SK-N-DZ (cell line): ENCODE measurements at regions not wholly inside any gene's neighbourhood (a gene's known extent, or its start where the extent isn't known, plus 50 kb on each side); places are given as distances from the start of the nearest gene placed in this dataset.

Experiments used
- DNase-seq: peaks from one replicate; pipeline ENCODE4 v3.0.0-alpha.2; 2015; ENCODE audit warnings: low spot score

- no peak for DNase-seq
Measured at GRCh38 chr10:3909339-3909738, 124.3 kb upstream of the KLF6 start.

GRCh38 chr10:3908183-3908582 lies 123.2 kb upstream of the KLF6 start:
- no peak for DNase-seq

GRCh38 chr10:3907514-3907913 lies 122.5 kb upstream of the KLF6 start:
- no peak for DNase-seq

GRCh38 chr10:3906511-3907111 lies 121.6 kb upstream of the KLF6 start:
- no peak for DNase-seq

GRCh38 chr10:3904419-3904960 lies 119.5 kb upstream of the KLF6 start:
- no peak for DNase-seq

GRCh38 chr10:3902809-3903410 lies 117.9 kb upstream of the KLF6 start:
- DNase-seq = no peak

GRCh38 chr10:3902054-3902808 lies 117.2 kb upstream of the KLF6 start:
- no peak for DNase-seq

GRCh38 chr10:3901370-3901769 lies 116.4 kb upstream of the KLF6 start:
- no peak for DNase-seq

GRCh38 chr10:3900391-3900790 lies 115.4 kb upstream of the KLF6 start:
- no peak for DNase-seq

- no peak for DNase-seq
Measured at GRCh38 chr10:3898821-3899220, 113.8 kb upstream of the KLF6 start.

- DNase-seq = no peak
Measured at GRCh38 chr10:3897156-3897555, 112.1 kb upstream of the KLF6 start.

- no peak for DNase-seq
Measured at GRCh38 chr10:3896161-3896560, 111.2 kb upstream of the KLF6 start.

GRCh38 chr10:3895045-3895631 lies 110.1 kb upstream of the KLF6 start:
- no peak for DNase-seq

GRCh38 chr10:3893901-3894563 lies 109.0 kb upstream of the KLF6 start:
- DNase-seq = no peak

GRCh38 chr10:3892440-3893425 lies 107.7 kb upstream of the KLF6 start:
- no peak for DNase-seq

- no peak for DNase-seq
Measured at GRCh38 chr10:3891396-3891795, 106.4 kb upstream of the KLF6 start.

GRCh38 chr10:3890602-3891352 lies 105.8 kb upstream of the KLF6 start:
- no peak for DNase-seq

- no peak for DNase-seq
Measured at GRCh38 chr10:3889961-3890522, 105.0 kb upstream of the KLF6 start.

- no peak for DNase-seq
Measured at GRCh38 chr10:3887885-3888476, 103.0 kb upstream of the KLF6 start.
